DOHH2 (cell line): ENCODE measurements at regions not wholly inside any gene's neighbourhood (a gene's known extent, or its start where the extent isn't known, plus 50 kb on each side); places are given as distances from the start of the nearest gene placed in this dataset.
A peak's percentile ranks its signal among the peaks of the same experiment; 100 is the strongest.

Source experiments
- H3F3A ChIP-seq: fragments of 200-600 bp; sonication (generic), shearing (Covaris generic); 2 replicates; pipeline ENCODE4 v1.6.0; 2016; ENCODE audit warnings: antibody characterized with exemption, mild to moderate bottlenecking; ENCODE audit not compliant: control insufficient read depth, insufficient read depth
- H3K27ac ChIP-seq: fragments of 200-600 bp; sonication (generic); 2 replicates; pipeline ENCODE4 v1.5.1; 2014; ENCODE audit warnings: low read depth, mild to moderate bottlenecking, low read length, moderate library complexity
- H3K27me3 ChIP-seq: fragments of 200-600 bp; sonication (generic); 2 replicates; pipeline ENCODE4 v1.6.1; 2014; ENCODE audit warnings: mild to moderate bottlenecking, low read length, mixed read lengths; ENCODE audit not compliant: control insufficient read depth
- H3K36me3 ChIP-seq: fragments of 200-600 bp; sonication (generic); 2 replicates; pipeline ENCODE4 v1.6.1; 2014; ENCODE audit warnings: mild to moderate bottlenecking, low read length, moderate library complexity, mixed read lengths; ENCODE audit not compliant: control insufficient read depth
- H3K4me1 ChIP-seq: fragments of 200-600 bp; sonication (generic); 2 replicates; pipeline ENCODE4 v1.6.1; 2014; ENCODE audit warnings: mild to moderate bottlenecking, low read length, mixed read lengths; ENCODE audit not compliant: control insufficient read depth
- H3K4me2 ChIP-seq: fragments of 200-600 bp; sonication (generic); 2 replicates; pipeline ENCODE4 v1.6.0; 2014; ENCODE audit warnings: mild to moderate bottlenecking, low read length, moderate library complexity
- H3K4me3 ChIP-seq: fragments of 200-600 bp; sonication (generic); 2 replicates; pipeline ENCODE4 v1.5.1; 2014; ENCODE audit warnings: mild to moderate bottlenecking, low read length, mixed read lengths
- H3K79me2 ChIP-seq: fragments of 200-600 bp; sonication (generic); 2 replicates; pipeline ENCODE4 v1.6.1; 2014; ENCODE audit warnings: mild to moderate bottlenecking, low read length, mixed read lengths; ENCODE audit not compliant: control insufficient read depth
- H3K9me2 ChIP-seq: fragments of 200-600 bp; sonication (generic); replicated peaks from 2 replicates; pipeline ENCODE4 v1.6.1; 2014; ENCODE audit warnings: mild to moderate bottlenecking, low read length, mixed read lengths; ENCODE audit not compliant: control insufficient read depth
- H3K9me3 ChIP-seq: fragments of 200-600 bp; sonication (generic); 2 replicates; pipeline ENCODE4 v1.6.1; 2014; ENCODE audit warnings: antibody characterized with exemption, low read length, mixed read lengths; ENCODE audit not compliant: control insufficient read depth, insufficient read depth
- H4K20me1 ChIP-seq: fragments of 200-600 bp; sonication (generic); 2 replicates; pipeline ENCODE4 v1.6.0; 2014; ENCODE audit warnings: low read depth, mild to moderate bottlenecking, antibody characterized with exemption, low read length, moderate library complexity; ENCODE audit not compliant: control insufficient read depth, insufficient read depth
- CTCF ChIP-seq: fragments of 200-600 bp; sonication (generic); IDR thresholded peaks from one replicate; pipeline ENCODE4 v1.5.1; 2014; ENCODE audit warnings: antibody characterized with exemption, mild to moderate bottlenecking, low read depth, low read length; ENCODE audit not compliant: poor library complexity, severe bottlenecking
- EZH2phosphoT487 ChIP-seq: fragments of 200-600 bp; sonication (generic); IDR thresholded peaks from 2 replicates; pipeline ENCODE4 v1.6.1; 2017; ENCODE audit warnings: borderline replicate concordance, mild to moderate bottlenecking, antibody characterized with exemption, low read length, moderate library complexity, mixed read lengths

GRCh38 chr12:66863276-66863675 is 184.4 kb upstream of the GRIP1 start:
- no peak overlapping the region for H3K27ac ChIP-seq
- no peaks in the 10 kb centered on the region for H3K9me3 ChIP-seq

DNA sequence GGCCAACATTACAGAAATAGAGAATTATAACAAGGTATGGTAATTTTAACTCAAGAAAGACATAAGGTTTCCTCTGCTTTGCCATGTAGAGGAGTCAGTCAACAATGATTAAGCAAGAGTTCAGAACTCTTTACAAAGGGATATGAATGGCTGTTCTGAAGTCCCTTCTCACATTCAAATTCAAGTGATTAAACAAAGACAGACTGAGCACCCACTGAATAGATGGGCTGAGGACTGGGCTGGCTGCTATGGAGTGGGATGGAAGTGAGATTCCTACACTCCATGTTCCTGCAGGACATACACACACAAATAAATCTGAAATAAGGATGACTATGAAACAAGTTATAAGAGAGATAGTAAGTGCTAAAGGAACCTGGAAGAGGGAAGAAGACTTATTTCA is 199.0 kb upstream of the GRIP1 start:
- H3K9me3 ChIP-seq = no peaks in the 10 kb centered on the region
- H3K36me3 ChIP-seq = no peaks in the 10 kb centered on the region
- H3K9me2 ChIP-seq = no peaks in the 10 kb centered on the region
- H3K79me2 ChIP-seq = no peaks in the 10 kb centered on the region
- H3K4me2 ChIP-seq = no peak overlapping the region
- H3K27me3 ChIP-seq = no peaks in the 10 kb centered on the region
- H3F3A ChIP-seq = no peaks in the 10 kb centered on the region
- H4K20me1 ChIP-seq = no peaks in the 10 kb centered on the region
- H3K4me3 ChIP-seq = no peak overlapping the region
- TF ChIP-seq CTCF (no peak), EZH2phosphoT487 (no peak)
- no peak overlapping the region for H3K27ac ChIP-seq
- H3K4me1 ChIP-seq = peaks cover 52% of the 10 kb centered on the region

More at GRCh38 chr12:66863276-66863675, 184.4 kb upstream of the GRIP1 start:
- H3K4me3 ChIP-seq = no peak overlapping the region
- TF ChIP-seq CTCF = no peak
- TF ChIP-seq EZH2phosphoT487 = no peak
- no peaks in the 10 kb centered on the region for H3K9me2 ChIP-seq
- H3K27me3 ChIP-seq = 0 out of 2 replicates have a peak, but pooled peaks cover 3% of the 10 kb centered on the region
- no peaks in the 10 kb centered on the region for H4K20me1 ChIP-seq
- H3K36me3 ChIP-seq = no peaks in the 10 kb centered on the region
- peaks cover 21% of the 10 kb centered on the region for H3K4me1 ChIP-seq
- no peaks in the 10 kb centered on the region for H3F3A ChIP-seq
- peaks cover 4% of the 10 kb centered on the region; the same call in 1 of the 2 replicates for H3K79me2 ChIP-seq
- H3K4me2 ChIP-seq = no peak overlapping the region

DNA sequence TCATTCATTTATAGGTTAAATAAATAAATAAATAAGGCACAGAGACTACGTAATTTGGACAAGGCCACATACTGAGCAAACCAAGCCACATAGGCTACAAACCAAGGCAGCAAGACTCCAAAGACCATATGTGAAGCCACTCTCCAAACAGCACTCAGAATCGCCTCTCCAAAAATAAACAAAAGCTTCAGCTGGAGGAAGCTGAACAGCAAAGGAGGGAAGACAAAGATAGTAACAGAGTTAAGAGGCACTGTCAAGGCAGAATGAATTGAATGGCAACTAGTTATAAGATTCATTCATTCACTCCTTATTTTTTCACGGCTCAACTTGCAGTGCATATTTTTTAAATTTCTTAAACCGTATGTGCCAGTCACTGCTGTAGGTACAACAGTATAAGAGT is 200.5 kb upstream of the GRIP1 start:
- H3K79me2 ChIP-seq = no peaks in the 10 kb centered on the region

More for the DNA sequence above, 200.5 kb upstream of the GRIP1 start:
- no peak overlapping the region for H3K4me3 ChIP-seq
- H4K20me1 ChIP-seq = no peaks in the 10 kb centered on the region
- H3K4me2 ChIP-seq = peak overlapping the region; percentile 41
- no peaks in the 10 kb centered on the region for H3K9me2 ChIP-seq
- TF ChIP-seq EZH2phosphoT487 (no peak), CTCF (no peak)
- no peak overlapping the region for H3K27ac ChIP-seq
- no peaks in the 10 kb centered on the region for H3K27me3 ChIP-seq
- no peaks in the 10 kb centered on the region for H3K36me3 ChIP-seq
- no peaks in the 10 kb centered on the region for H3K9me3 ChIP-seq
- peaks cover 67% of the 10 kb centered on the region for H3K4me1 ChIP-seq
- H3F3A ChIP-seq = no peaks in the 10 kb centered on the region
